IPS-20b (cell line): ENCODE measurements at regions not wholly inside any gene's neighbourhood (a gene's known extent, or its start where the extent isn't known, plus 50 kb on each side); places are given as distances from the start of the nearest gene placed in this dataset.

Experiments used
- H3K27ac ChIP-seq: one replicate; pipeline ENCODE4 v1.5.1; 2013; ENCODE audit warnings: low read length
- H3K27me3 ChIP-seq: 2 replicates; pipeline ENCODE4 v1.6.1; 2013; ENCODE audit warnings: mild to moderate bottlenecking, low read length, inconsistent platforms; ENCODE audit not compliant: insufficient read depth
- H3K36me3 ChIP-seq: 2 replicates; pipeline ENCODE4 v1.6.1; 2013; ENCODE audit warnings: low read depth, mild to moderate bottlenecking, inconsistent platforms, low read length, moderate library complexity; ENCODE audit not compliant: insufficient read depth
- H3K4me1 ChIP-seq: 2 replicates; pipeline ENCODE4 v1.6.1; 2013; ENCODE audit warnings: mild to moderate bottlenecking, control low read depth, inconsistent platforms, low read length, moderate library complexity; ENCODE audit not compliant: insufficient read depth
- H3K4me3 ChIP-seq: 2 replicates; pipeline ENCODE4 v1.5.1; 2013; ENCODE audit warnings: mild to moderate bottlenecking, low read length, inconsistent platforms
- H3K9ac ChIP-seq: 2 replicates; pipeline ENCODE4 v1.6.1; 2013; ENCODE audit warnings: low read depth, mild to moderate bottlenecking, inconsistent platforms, low read length, moderate library complexity
- H3K9me3 ChIP-seq: 2 replicates; pipeline ENCODE4 v1.6.1; 2013; ENCODE audit warnings: mild to moderate bottlenecking, low read depth, low read length, inconsistent platforms; ENCODE audit not compliant: insufficient read depth

GRCh38 chr12:12020762-12021161 lies 50.0 kb upstream of the BCL2L14 start:
- no peak overlapping the region for H3K9ac ChIP-seq
- no peaks in the 10 kb centered on the region for H3K36me3 ChIP-seq
- no peaks in the 10 kb centered on the region for H3K27me3 ChIP-seq
- no peaks in the 10 kb centered on the region for H3K9me3 ChIP-seq
- H3K4me3 ChIP-seq: no peak overlapping the region
- peaks cover 4% of the 10 kb centered on the region; the same call in 1 of the 2 replicates for H3K4me1 ChIP-seq
- H3K27ac ChIP-seq: no peak overlapping the region
